ENCODE measurements at regions not wholly inside any gene's neighbourhood (a gene's known extent, or its start where the extent isn't known, plus 50 kb on each side); places are given as distances from the start of the nearest gene placed in this dataset.

DNA sequence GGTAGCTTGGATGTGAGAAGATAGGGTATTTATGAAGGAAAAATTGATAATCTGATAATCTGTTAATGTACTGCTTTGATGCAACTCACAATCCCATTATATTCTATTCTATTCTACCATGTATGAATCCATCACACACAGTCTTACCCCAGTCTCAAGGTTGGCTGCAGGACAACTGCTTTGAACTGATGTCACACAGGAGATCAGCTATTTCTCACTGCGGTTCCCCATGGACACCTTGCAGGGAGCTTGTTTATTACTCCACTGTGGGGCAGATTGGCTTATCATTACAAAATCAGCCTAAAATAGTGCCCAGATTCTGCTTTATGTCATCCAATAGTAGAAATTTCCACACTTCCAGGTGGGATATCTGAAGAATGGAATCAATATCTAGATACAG, 61.0 kb upstream of the HS3ST5 start:
- H3K36me3 ChIP-seq (ENCODE audit: control insufficient read depth in 2 of 4, insufficient read depth in 4 of 4, low read length in 3 of 4) = peaks cover 0 to 14% (median 3%) of the 10 kb centered on the region in 4 experiments; a peak in 3 of 8 replicates
- H3K4me1 ChIP-seq (replicated peaks in 1 of 4; ENCODE audit: control insufficient read depth in 3 of 4, insufficient read depth in 4 of 4, low read length in 3 of 4) = peaks cover 0 to 6% (median 2%) of the 10 kb centered on the region in 4 experiments; a peak in 4 of 7 replicates
- H2BK15ac ChIP-seq (ENCODE audit: low read length) = no peak overlapping the region
- CTCF ChIA-PET (ENCODE audit: partially characterized antibody) = interaction anchor here (0.8 to 1.3 kb wide), 4 partner anchors 15 to 114 kb away, joined by 3 to 4 read pairs (median 3); no protein-coding TSS in a partner anchor
- no peak overlapping the region for H2BK12ac ChIP-seq (ENCODE audit: low read depth, low read length)
- H3K4me3 ChIP-seq (ENCODE audit: extremely low read depth in 1 of 4, insufficient read depth in 2 of 4, low read depth in 3 of 4, low read length in 4 of 4) = no peak overlapping the region
- no peak overlapping the region for H4K5ac ChIP-seq (ENCODE audit: insufficient read length, low read depth, low read length)
- H3K4me2 ChIP-seq (ENCODE audit: insufficient read depth in 1 of 2, low read depth in 2 of 2, low read length in 2 of 2) = no peak overlapping the region
- no peaks in the 10 kb centered on the region for H3K23me2 ChIP-seq (ENCODE audit: low read depth, low read length)
- H3K27ac ChIP-seq (ENCODE audit: low read depth, low read length) = no peak overlapping the region
- no peak overlapping the region for H2BK5ac ChIP-seq (ENCODE audit: low read depth, low read length)
- H2BK120ac ChIP-seq (replicated peaks; ENCODE audit: low read depth, low read length) = no peak overlapping the region
- H3K79me1 ChIP-seq (ENCODE audit: low read depth, low read length) = no peaks in the 10 kb centered on the region
- no peaks in the 10 kb centered on the region for H3K9me3 ChIP-seq (ENCODE audit: insufficient read depth in 2 of 2, low read depth in 1 of 2, low read length in 1 of 2)
- no peak overlapping the region for H4K91ac ChIP-seq (replicated peaks; ENCODE audit: insufficient read length, low read length)
- H2AK5ac ChIP-seq (ENCODE audit: low read depth, low read length) = no peak overlapping the region
- TF ChIP-seq GABPA (IDR thresholded peaks at IDR 0.05; ENCODE audit: borderline replicate concordance, insufficient read depth, low read length) = no peak
- TF ChIP-seq JUN (IDR thresholded peaks at IDR 0.05; ENCODE audit: low read depth, low read length) = no peak
- no peak for TF ChIP-seq RNF2 (IDR thresholded peaks at IDR 0.05; ENCODE audit: borderline replicate concordance, low read depth, low read length, missing control alignments, poor library complexity, severe bottlenecking)
- no peak for TF ChIP-seq NRF1 (IDR thresholded peaks at IDR 0.05; ENCODE audit: low read depth, low read length)
- peak; percentile 74 for TF ChIP-seq POLR2AphosphoS5 (IDR thresholded peaks at IDR 0.05; ENCODE audit: low read depth, low read length)
- no peak for TF ChIP-seq E2F6 (IDR thresholded peaks at IDR 0.05)
- no peak for TF ChIP-seq TCF12 (IDR thresholded peaks at IDR 0.05; ENCODE audit: low read depth, low read length)
- no peak for TF ChIP-seq NANOG (IDR thresholded peaks at IDR 0.05; ENCODE audit: insufficient read depth, low read depth, low read length, poor library complexity, severe bottlenecking)
- no peak for TF ChIP-seq EGR1 (IDR thresholded peaks at IDR 0.05; ENCODE audit: borderline replicate concordance, low read depth, low read length)
- TF ChIP-seq SP4 (IDR thresholded peaks at IDR 0.05; ENCODE audit: low read length) = no peak
- peak in 1 of 2 experiments; percentile 43; a peak in 1 of 3 replicates for TF ChIP-seq POLR2A (IDR thresholded peaks at IDR 0.05; ENCODE audit: control extremely low read depth in 1 of 2, low read depth in 2 of 2, low read length in 2 of 2)
- H2BK20ac ChIP-seq (ENCODE audit: low read length) = no peak overlapping the region
- H3K14ac ChIP-seq (ENCODE audit: insufficient read length) = no peak overlapping the region
- no peaks in the 10 kb centered on the region for H3K79me2 ChIP-seq (ENCODE audit: control insufficient read depth in 1 of 2, insufficient read depth in 2 of 2, low read length in 2 of 2)
- no peak overlapping the region for H3K9ac ChIP-seq (replicated peaks in 1 of 4; ENCODE audit: extremely low read depth in 1 of 4, low read depth in 3 of 4, low read length in 3 of 4)
- DNase-seq (ENCODE audit: low read depth in 1 of 2, low spot score in 2 of 2) = no peak
- FAIRE-seq = no peak
- no peak overlapping the region for H3K56ac ChIP-seq (replicated peaks; ENCODE audit: insufficient read length, low read depth, low read length)
- POLR2A ChIA-PET (ENCODE audit: partially characterized antibody) = interaction anchor here (0.9 to 9.7 kb wide), 11 partner anchors 9 to 74 kb away, joined by 3 to 74 read pairs (median 12); partner anchors contain the start of gene HS3ST5
- no peaks in the 10 kb centered on the region for H3K27me3 ChIP-seq (replicated peaks in 1 of 4; ENCODE audit: control insufficient read depth in 3 of 4, extremely low read depth in 1 of 4, insufficient read depth in 3 of 4, low read length in 3 of 4)
- H3K18ac ChIP-seq (ENCODE audit: extremely low read depth, low read length) = no peak overlapping the region
- no peak overlapping the region for H3K4ac ChIP-seq (replicated peaks; ENCODE audit: insufficient read length, low read depth, low read length)
- no peak overlapping the region for H4K8ac ChIP-seq (ENCODE audit: extremely low read depth, insufficient read depth, low read length)
- WGBS, 2 experiments (ENCODE audit: extremely low coverage in 1 of 2, insufficient coverage in 1 of 2, insufficient read length in 1 of 2, insufficient replicate concordance in 2 of 2, low coverage in 1 of 2, low lambda C conversion rate in 2 of 2, missing lambda C conversion rate in 1 of 2) = 83% methylated on average over 1 of the region's 1 CpG; no CpG with 5 or more reads in 1 of the 2 experiments
- H4K20me1 ChIP-seq (replicated peaks in 1 of 2; ENCODE audit: control insufficient read depth in 1 of 2, insufficient read depth in 2 of 2, low read length in 2 of 2) = no peaks in the 10 kb centered on the region
- no peak overlapping the region for H2AFZ ChIP-seq (ENCODE audit: low read length)
- no peak overlapping the region for H3K23ac ChIP-seq (ENCODE audit: insufficient read length)
